ENCODE measurements at regions not wholly inside any gene's neighbourhood (a gene's known extent, or its start where the extent isn't known, plus 50 kb on each side); places are given as distances from the start of the nearest gene placed in this dataset.

GRCh38 chr12:71335963-71336257 lies 103.7 kb upstream of the LGR5 start:
- TF ChIP-seq, protein P1, sequence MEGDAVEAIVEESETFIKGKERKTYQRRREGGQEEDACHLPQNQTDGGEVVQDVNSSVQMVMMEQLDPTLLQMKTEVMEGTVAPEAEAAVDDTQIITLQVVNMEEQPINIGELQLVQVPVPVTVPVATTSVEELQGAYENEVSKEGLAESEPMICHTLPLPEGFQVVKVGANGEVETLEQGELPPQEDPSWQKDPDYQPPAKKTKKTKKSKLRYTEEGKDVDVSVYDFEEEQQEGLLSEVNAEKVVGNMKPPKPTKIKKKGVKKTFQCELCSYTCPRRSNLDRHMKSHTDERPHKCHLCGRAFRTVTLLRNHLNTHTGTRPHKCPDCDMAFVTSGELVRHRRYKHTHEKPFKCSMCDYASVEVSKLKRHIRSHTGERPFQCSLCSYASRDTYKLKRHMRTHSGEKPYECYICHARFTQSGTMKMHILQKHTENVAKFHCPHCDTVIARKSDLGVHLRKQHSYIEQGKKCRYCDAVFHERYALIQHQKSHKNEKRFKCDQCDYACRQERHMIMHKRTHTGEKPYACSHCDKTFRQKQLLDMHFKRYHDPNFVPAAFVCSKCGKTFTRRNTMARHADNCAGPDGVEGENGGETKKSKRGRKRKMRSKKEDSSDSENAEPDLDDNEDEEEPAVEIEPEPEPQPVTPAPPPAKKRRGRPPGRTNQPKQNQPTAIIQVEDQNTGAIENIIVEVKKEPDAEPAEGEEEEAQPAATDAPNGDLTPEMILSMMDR (IDR thresholded peaks at IDR 0.05), result no peak

DNA sequence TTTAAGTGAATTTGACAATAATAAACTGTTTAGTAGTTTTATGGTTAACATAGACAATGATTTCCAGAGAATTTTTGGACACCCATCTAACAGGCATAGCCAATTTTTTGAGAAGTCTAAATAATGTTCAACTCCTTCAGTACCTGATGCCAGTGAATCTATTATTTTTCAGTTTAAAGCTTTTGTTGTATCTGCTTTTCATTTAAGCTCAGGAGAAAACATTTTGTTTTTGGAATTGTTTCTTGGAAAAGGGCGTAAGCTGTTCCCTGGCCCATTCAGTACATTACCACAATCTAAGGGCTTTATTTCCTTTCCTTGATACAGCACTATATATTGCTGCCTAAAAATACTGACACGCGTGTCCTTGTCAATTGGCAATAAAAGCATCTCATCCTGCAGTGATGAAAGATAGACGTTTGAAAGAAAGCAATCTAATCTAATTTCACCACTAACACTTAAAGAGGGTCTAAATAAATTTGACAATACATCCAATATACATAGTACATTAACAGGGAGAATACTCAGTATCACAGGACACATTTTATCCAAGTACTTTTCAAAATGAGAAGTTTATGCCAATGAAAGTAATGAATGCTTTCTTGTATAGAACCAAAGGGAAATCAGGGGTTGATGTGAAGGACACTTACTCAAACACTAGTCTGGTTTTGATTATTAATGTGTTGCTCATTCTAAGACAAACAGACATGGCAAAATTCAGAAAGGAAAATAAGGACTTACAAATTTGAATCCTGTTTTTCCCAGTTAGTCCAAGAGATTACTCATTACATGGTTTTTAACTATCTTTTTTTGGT lies 104.2 kb upstream of the LGR5 start:
- TF ChIP-seq, protein P1 (IDR thresholded peaks at IDR 0.05), result no peak

DNA sequence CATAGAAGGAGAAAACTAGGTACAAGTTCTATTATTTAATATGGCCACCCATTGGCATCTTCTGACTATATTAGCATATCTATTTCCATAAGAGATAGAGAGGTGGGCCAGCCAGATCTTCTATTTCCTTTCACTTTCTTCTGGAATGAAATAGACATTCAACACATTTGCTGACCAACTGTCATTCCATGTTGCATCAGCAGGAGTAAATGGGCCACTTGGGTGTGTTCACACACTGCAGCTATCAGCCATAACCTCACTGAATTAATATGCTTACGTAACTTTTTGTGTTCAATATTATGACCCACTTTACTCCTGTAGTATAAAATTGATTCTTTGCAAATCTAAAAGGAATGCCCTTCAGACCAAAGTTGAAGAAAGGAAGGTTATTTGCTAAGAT lies 106.2 kb upstream of the LGR5 start:
- TF ChIP-seq, protein P1 (IDR thresholded peaks at IDR 0.05), result no peak

GRCh38 chr12:71329956-71330355 lies 109.6 kb upstream of the LGR5 start:
- TF ChIP-seq, protein P1 (IDR thresholded peaks at IDR 0.05), result no peak

- TF ChIP-seq, protein P1 (IDR thresholded peaks at IDR 0.05), result no peak
Measured at GRCh38 chr12:71321531-71321930, 118.1 kb upstream of the LGR5 start.

GRCh38 chr12:71321130-71321529 lies 118.5 kb upstream of the LGR5 start:
- TF ChIP-seq, protein P1 (IDR thresholded peaks at IDR 0.05), result no peak

DNA sequence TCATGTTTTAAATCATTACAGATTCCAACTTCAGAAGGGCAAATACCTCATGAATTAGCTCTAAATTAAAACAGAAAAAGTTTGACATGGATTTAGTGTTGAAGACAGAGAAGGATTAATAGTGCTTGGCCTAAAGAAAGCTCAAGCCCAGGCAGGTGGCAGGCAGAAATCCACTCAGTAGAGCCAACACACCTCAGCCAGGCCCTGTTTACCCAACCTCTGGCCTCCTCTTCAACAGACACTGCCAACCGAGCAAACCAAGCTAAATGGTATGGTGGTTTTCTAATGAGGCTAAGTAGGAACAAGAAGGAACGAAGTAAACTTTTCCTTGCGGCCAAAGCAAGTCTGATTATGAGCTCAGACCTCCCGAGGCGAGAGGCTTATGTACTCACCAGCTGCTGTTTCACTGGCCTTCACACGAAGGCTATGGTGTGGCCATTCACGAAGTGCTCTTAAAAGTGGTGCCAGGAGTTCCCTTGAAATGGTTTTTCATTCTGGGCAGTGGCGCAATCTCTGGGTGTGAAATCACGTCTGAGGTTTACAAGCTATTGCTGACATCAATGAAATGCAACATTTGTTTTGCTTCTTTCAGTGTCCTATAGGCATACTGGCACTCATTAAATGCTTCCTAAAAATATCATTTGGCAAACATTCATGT lies 124.1 kb upstream of the LGR5 start:
- TF ChIP-seq, protein P1 (IDR thresholded peaks at IDR 0.05), result no peak
